ENCODE measurements at regions not wholly inside any gene's neighbourhood (a gene's known extent, or its start where the extent isn't known, plus 50 kb on each side); places are given as distances from the start of the nearest gene placed in this dataset.
"Not testable (repeated sequence)": the region's sequence is repeated elsewhere in the genome, so short reads cannot be mapped to it uniquely, and the experiment has no call there.

DNA sequence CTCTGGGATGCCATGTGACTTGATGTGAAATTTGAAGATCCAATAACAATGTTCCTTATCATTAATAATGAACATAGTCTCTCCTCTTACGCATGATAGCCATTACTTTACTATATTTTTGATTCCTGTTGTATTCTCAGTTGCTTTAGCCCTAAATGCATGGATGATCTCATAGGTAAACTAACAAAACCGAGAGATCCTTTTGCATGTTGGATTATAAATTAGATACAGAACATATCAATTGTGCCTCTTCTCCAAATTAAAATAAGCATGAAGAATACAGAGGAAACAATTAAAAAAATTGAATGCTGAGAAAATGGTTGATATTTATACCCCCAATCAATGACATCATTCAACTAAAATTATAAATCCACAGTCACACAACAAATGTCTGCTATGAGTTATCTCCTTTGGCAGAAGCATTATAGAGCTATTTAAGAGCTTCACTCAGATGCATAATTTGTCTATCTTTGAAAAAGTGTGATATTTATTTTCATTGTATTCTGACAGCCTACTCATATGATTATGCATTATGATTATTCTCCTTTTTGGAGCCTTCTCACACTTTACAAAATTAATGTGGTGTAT lies 386.4 kb upstream of the STXBP6 start:
- no peak for DNase-seq (ENCODE audit: low read depth)

DNA sequence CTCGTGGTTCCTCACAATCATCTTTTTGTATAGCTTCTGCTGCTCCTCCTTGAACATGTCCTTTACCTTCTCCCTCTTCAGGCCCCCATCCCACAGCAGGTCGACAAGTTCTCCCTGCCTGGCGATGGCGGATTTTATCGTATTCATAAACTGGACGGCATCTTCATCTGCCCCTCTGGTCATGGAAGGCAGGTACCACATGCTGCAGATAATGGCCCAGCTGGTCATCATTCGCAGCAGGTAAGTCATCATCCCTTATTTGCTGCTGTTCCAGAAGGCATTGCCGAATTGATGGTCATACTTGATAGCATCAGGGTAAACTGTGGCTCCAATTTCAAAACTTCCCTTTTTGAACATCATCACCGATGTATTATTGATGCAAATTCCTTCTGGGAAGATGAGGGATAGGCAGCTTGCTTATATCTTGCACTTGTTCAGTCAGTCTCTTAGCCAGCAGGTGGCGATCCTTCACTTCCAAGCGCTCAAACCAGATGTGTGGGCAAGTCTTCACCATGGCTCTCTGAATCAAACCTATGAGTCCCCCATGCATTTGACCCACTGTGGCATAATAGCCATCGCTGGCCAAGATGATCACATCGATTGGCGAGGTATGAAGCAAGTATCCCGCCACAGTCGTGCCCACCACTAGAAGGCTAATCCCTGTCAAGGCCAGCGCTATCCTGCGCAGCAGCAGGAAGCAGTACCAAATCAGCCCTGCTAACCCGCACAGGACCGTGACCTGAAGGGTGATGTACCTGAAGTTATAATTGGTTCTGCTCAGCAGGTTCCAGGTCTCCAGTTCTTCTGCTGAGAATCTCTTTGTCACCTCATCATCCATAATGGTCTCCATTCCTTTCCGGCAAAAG lies 381.5 kb upstream of the STXBP6 start:
- no peak for DNase-seq (ENCODE audit: low read depth)

GRCh38 chr14:25430808-25431207 lies 380.9 kb upstream of the STXBP6 start:
- no peak for DNase-seq (ENCODE audit: low read depth)

DNA sequence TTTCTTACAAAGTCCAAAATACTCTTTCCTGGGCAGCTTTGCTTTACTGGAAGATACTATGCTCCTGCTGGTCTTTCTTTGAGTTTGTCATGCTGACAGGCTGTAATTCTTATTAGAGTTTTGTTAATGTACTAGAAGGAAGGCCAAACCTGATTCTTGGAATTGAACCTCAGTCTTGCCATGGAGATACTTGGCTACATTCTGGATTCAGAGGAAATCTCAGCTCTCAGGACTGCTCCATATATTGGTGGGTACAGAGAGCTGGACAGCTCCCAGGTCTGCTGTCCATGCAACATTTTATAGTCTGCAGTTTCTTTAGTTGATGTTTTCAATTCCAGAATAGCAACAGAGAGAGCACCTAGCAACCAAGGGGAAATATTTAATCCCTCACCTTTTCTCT lies 363.1 kb upstream of the STXBP6 start:
- DNase-seq (ENCODE audit: low read depth) = no peak

GRCh38 chr14:25411781-25412757 lies 362.1 kb upstream of the STXBP6 start:
- no peak for DNase-seq (ENCODE audit: low read depth)

DNA sequence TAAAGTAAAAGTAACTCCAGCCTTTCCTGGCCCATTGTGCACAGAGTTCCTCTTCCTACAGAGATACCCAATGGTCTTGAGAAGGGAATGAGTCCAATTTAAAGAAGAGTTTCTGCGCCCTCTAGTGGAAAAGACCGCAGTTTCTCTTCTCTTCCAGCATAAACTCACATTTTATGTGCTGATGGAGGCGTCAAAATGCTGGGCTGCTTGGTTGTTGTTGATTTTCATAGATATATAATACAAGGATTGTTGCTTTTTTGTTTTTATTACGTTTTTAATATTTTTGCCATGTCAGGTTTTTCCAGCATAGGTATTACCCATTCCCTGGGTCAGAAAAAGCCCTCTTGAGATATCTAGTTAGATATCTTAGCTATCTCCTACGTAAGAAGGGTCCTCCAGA lies 356.9 kb upstream of the STXBP6 start:
- no peak for DNase-seq (ENCODE audit: low read depth)

DNA sequence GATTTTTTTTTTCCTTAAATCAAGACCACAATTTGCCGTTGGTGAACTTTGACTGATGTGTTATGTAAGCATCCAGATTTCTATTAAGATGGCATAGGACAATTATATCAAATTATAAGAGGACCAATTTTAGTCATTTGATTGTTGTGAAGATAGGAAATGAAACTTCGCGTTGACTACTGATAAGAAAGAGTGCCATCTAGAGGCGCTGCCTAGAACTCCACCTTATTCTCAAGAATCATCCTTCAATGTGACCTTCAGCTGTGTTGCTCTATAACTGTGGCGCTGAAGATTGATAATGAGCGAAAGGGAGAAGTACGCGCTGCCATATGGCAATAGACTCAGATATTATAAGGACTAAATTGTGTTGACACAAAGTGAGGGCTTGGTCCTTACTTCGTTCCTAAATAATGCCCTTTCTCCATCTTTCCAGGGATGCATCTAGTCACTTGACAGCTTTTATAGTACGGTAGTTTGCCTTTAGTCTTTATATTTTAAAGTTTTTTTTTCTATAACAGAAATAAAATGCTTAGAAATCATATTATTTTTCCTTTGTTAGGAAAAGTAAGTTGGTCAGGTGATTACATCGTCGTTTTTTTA lies 350.8 kb upstream of the STXBP6 start:
- DNase-seq (ENCODE audit: low read depth) = no peak

DNA sequence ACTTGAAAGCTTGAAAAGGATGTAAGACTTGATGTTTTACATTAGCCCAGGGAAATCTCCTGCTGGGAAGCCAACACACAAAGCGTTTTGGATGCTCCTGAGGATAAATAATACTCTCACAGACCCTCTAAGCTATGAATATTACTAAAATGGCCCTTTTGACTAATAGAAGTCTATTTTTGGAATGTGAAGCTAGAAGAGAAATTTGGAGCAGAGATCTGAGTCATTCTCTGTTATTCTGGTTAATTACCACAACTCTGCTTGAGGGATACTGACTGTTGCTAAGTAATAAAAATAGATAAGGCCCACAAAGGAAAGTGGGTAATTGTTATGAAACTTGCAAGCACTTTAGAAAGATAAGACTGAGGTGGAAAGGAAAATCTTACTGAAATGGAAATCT lies 346.2 kb upstream of the STXBP6 start:
- DNase-seq (ENCODE audit: low read depth) = no peak

GRCh38 chr14:25394791-25395391 lies 344.9 kb upstream of the STXBP6 start:
- no peak for DNase-seq (ENCODE audit: low read depth)

GRCh38 chr14:25394356-25394755 lies 344.4 kb upstream of the STXBP6 start:
- DNase-seq (ENCODE audit: low read depth) = no peak

- DNase-seq (ENCODE audit: low read depth) = no peak
These were observed 340.0 kb upstream of the STXBP6 start for GRCh38 chr14:25389948-25390347.

GRCh38 chr14:25381498-25381897 lies 331.6 kb upstream of the STXBP6 start:
- no peak for DNase-seq (ENCODE audit: low read depth)

- no peak for DNase-seq (ENCODE audit: low read depth)
These were observed 325.7 kb upstream of the STXBP6 start for GRCh38 chr14:25375639-25376038.

DNA sequence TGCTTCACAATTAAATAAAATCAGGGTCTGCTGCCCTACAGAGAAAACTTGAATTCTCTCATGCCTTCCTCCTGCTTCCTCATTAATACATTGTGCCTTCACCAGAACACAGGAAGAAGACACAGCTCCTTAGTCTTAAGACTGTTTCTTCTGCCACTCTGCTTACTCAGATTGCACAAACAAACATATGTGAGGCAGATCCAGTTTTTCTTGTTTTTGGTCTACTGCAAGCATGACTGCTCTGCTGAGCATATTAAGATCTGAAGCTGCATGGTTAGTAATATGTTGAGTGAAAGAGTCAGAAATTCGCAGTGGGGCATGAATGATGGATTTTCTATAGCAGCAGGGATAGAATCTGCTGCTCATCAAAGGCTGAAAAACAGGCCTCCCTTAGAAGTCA lies 321.1 kb upstream of the STXBP6 start:
- DNase-seq (ENCODE audit: low read depth) = no peak

GRCh38 chr14:25370057-25370456 lies 320.1 kb upstream of the STXBP6 start:
- not testable (repeated sequence) for DNase-seq (ENCODE audit: low read depth)

DNA sequence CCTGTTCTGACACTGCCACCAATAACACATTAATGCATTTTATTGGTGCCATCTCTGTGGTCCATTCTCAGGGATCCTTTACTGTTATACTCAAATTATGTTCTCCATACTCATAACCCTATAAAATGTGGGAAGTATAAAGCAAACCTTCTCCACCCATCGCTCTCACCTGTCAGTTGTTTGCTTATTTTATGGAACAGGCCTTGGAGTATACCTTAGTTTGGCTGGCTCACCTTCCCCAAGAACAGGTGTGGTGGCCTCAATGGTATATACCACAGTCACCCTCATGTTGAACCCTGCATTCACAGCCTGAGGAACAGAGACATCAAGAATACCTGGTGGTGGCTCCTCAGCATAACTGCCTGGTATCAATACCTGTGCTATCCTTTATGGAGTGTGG lies 308.4 kb upstream of the STXBP6 start:
- DNase-seq (ENCODE audit: low read depth) = no peak

DNA sequence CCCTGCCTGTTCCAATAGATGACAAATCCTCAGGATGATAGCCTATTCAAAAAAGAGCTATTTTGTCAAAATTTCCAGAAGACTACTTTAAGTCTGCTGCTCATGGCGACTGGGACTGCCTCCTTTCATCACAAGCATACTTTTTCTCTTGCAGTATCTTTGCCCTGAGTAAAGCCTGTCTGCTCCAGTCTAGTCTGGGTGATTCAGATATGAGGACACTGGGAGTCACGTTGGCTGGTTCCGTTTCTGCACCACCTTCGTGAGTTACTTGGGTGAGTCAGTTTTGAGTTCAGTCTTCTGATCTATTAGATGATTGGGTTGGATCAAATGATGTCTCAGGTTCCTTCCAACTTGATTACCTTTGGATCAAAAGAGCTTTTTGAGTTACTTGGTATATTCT lies 301.3 kb upstream of the STXBP6 start:
- no peak for DNase-seq (ENCODE audit: low read depth)

- no peak for DNase-seq (ENCODE audit: low read depth)
These were observed 300.9 kb upstream of the STXBP6 start for GRCh38 chr14:25350802-25351201.

- DNase-seq (ENCODE audit: low read depth) = no peak
These were observed 300.1 kb upstream of the STXBP6 start for GRCh38 chr14:25350021-25350420.

DNA sequence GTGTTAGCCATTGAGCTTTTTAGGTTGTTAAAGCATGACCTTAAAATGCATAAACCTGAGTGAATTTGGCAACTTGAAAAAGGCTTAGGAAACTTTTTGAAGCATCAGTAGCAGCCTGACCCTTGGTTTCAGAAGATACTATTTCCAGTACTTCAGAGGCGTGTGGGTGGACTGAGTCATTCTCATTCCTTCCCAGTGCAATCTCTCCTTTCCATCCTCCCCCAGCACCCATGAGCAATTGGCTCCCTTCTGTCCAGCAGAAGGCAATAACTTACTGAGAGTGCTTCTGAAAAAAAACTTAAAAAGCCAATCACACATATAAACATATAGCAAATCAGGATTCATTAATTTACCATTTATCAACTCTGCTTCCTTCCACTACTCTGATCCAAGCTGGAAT lies 299.3 kb upstream of the STXBP6 start:
- no peak for DNase-seq (ENCODE audit: low read depth)

DNA sequence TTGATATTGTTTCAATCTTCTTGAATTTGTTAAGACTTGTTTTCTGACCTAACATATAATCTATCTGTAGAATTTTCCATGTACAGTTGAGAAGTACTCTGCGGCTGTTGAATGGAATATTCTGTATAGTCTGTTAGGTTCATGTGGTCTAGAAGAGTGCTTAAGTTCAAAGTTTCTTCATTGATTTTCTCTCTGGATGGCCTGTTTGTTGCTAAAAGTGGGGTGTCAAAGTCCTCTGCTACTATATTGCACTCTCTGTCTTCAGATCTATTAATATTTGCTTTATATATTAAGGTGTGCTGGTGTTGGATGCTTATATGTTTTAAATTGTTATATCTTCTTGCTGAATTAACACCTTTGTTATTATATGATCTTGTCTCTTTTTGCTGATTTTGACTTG lies 290.9 kb upstream of the STXBP6 start:
- DNase-seq (ENCODE audit: low read depth) = no peak

- DNase-seq (ENCODE audit: low read depth) = no peak
These were observed 272.8 kb upstream of the STXBP6 start for GRCh38 chr14:25322784-25323183.

All from fibroblast of gingiva (primary cell).